ENCODE measurements at regions not wholly inside any gene's neighbourhood (a gene's known extent, or its start where the extent isn't known, plus 50 kb on each side); places are given as distances from the start of the nearest gene placed in this dataset.

DNA sequence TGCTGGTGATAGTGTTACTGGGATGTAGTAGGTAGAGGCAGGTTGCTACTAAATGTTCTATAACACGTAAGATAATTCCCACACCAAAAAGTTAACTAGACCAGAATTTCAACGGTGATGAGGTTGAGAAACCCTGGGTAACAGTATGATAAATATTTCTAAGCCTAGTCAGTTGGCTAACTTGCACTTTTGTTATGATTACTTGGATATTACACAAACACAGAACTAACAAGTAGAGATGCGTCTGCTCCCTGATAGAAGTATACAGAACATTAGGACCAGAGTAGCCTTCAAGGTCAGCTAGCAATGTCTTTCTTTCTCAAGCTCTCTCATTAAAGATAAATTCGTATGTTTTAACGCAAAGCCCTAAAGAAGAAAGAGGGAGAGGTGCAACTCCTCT, 86.2 kb upstream of the FZD8 start:
- Histone ChIP-seq H3K4me3 (ENCODE audit: low read depth in 1 of 5, low read length in 5 of 5) (no peak overlapping the region), H3K9me3 (ENCODE audit: control insufficient read depth in 5 of 5, low read length in 5 of 5) (no peaks in the 10 kb centered on the region), H3K36me3 (ENCODE audit: control insufficient read depth in 5 of 5, insufficient read depth in 5 of 5, low read length in 5 of 5) (no peaks in the 10 kb centered on the region), H3K27me3 (ENCODE audit: control insufficient read depth in 5 of 5, insufficient read depth in 4 of 5, low read length in 5 of 5) (peaks cover 0 to 3% (median 0%) of the 10 kb centered on the region in 5 donors), H3K4me1 (ENCODE audit: control insufficient read depth in 5 of 5, insufficient read depth in 5 of 5, low read length in 5 of 5) (no peaks in the 10 kb centered on the region), H3K27ac (ENCODE audit: low read depth, low read length) (no peak overlapping the region), H3K9ac (ENCODE audit: low read length in 5 of 5) (no peak overlapping the region)

DNA sequence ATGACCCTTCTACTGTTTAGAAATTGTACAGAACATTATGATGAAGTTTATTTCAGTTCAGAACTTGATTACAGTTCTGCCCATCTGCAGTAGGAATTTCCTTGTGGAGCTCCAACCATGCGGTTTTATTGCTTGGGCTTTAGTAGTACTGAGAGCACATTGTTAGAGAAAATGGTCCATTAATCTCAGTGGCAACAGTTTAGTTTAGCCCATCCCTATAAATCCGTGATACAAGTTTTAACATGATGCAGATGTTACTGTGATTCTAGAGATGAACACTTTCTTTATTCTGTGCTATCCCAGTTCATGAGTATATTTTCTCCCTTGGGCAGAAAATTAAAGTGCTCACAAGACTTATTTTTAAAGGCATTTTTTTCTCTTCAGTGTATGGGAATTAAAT, 84.8 kb upstream of the FZD8 start:
- Histone ChIP-seq H3K36me3 (ENCODE audit: control insufficient read depth in 5 of 5, insufficient read depth in 5 of 5, low read length in 5 of 5) (no peaks in the 10 kb centered on the region), H3K4me3 (ENCODE audit: low read depth in 1 of 5, low read length in 5 of 5) (no peak overlapping the region), H3K9me3 (ENCODE audit: control insufficient read depth in 5 of 5, low read length in 5 of 5) (no peaks in the 10 kb centered on the region)

DNA sequence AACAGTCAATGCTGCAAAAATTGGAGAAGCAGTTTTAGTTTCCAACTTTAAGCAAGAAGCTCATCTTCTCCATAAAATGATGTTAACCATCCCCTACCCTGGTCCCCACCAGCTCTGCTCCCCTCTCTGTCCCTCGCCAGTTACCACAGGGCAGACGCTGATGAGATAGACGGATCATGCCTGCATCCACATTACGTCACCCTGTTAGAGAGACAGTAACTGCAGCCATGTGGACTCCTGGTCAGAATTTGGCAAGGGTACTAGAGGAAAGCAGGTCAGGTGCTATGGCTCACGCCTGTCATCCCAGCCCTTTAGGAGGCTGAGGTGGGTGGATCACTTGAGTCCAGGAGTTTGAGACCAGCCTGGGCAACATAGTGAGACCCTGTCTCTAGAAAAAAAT, 81.9 kb upstream of the FZD8 start:
- no peak overlapping the region for H3K9ac ChIP-seq (ENCODE audit: low read length in 5 of 5)
- H3K36me3 ChIP-seq (ENCODE audit: control insufficient read depth in 5 of 5, insufficient read depth in 5 of 5, low read length in 5 of 5), result no peaks in the 10 kb centered on the region
- H3K9me3 ChIP-seq (ENCODE audit: control insufficient read depth in 5 of 5, low read length in 5 of 5), result no peaks in the 10 kb centered on the region
- no peak overlapping the region for H3K4me3 ChIP-seq (ENCODE audit: low read depth in 1 of 5, low read length in 5 of 5)
- peaks cover 0 to 3% (median 0%) of the 10 kb centered on the region in 5 donors for H3K27me3 ChIP-seq (ENCODE audit: control insufficient read depth in 5 of 5, insufficient read depth in 4 of 5, low read length in 5 of 5)
- no peak overlapping the region for H3K27ac ChIP-seq (ENCODE audit: low read depth, low read length)
- H3K4me1 ChIP-seq (ENCODE audit: control insufficient read depth in 5 of 5, insufficient read depth in 5 of 5, low read length in 5 of 5), result peaks cover 0 to 9% (median 0%) of the 10 kb centered on the region in 5 donors

More for the DNA sequence above, 84.8 kb upstream of the FZD8 start:
- Histone ChIP-seq H3K27me3 (ENCODE audit: control insufficient read depth in 5 of 5, insufficient read depth in 4 of 5, low read length in 5 of 5) (peaks cover 0 to 3% (median 0%) of the 10 kb centered on the region in 5 donors), H3K9ac (ENCODE audit: low read length in 5 of 5) (no peak overlapping the region), H3K27ac (ENCODE audit: low read depth, low read length) (no peak overlapping the region), H3K4me1 (ENCODE audit: control insufficient read depth in 5 of 5, insufficient read depth in 5 of 5, low read length in 5 of 5) (peaks cover 0 to 3% (median 0%) of the 10 kb centered on the region in 5 donors)

DNA sequence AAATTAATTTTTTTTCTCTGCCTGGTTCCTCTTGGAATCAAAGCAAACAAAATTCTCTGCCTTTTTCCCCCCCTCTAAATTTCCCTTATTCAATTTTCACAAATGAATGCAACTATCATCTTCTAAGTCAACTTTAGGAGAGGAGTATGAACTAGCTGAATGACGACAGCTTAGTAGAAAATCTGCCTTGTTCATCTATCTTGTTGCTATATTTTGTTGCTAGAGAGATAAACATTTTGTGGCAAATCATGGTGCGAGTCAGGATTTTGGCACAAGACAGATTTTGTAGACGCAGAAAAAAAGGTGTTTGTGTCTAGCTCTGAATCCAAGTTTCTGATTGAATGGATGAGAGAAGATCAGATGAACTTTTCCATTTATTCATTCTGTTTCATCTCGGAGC, 81.0 kb upstream of the FZD8 start:
- H3K9me3 ChIP-seq (ENCODE audit: control insufficient read depth in 5 of 5, low read length in 5 of 5), result no peaks in the 10 kb centered on the region
- no peak overlapping the region for H3K9ac ChIP-seq (ENCODE audit: low read length in 5 of 5)
- peaks cover 0 to 9% (median 0%) of the 10 kb centered on the region in 5 donors for H3K4me1 ChIP-seq (ENCODE audit: control insufficient read depth in 5 of 5, insufficient read depth in 5 of 5, low read length in 5 of 5)
- H3K4me3 ChIP-seq (ENCODE audit: low read depth in 1 of 5, low read length in 5 of 5), result no peak overlapping the region
- no peaks in the 10 kb centered on the region for H3K36me3 ChIP-seq (ENCODE audit: control insufficient read depth in 5 of 5, insufficient read depth in 5 of 5, low read length in 5 of 5)
- peaks cover 0 to 3% (median 0%) of the 10 kb centered on the region in 5 donors for H3K27me3 ChIP-seq (ENCODE audit: control insufficient read depth in 5 of 5, insufficient read depth in 4 of 5, low read length in 5 of 5)
- no peak overlapping the region for H3K27ac ChIP-seq (ENCODE audit: low read depth, low read length)

DNA sequence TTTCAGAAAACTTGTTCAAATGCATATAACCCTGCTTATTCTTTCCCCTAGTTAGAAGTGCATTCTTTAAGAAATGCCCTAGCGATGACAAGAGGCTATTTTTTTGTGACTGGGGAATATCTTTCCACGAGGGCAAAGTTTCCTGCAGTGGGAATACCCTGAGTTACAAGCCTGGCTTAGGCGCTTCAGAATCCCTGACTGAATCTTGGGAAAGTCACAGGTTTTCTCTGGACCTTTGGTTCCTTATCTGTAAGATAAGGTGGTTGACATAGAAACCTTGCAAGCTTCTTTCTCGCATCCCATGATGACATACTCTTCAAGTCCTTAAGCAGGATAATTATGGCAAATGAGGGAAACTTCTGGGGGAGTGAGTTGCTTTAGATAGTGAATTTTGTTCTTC, 80.5 kb upstream of the FZD8 start:
- H3K9me3 ChIP-seq (ENCODE audit: control insufficient read depth in 5 of 5, low read length in 5 of 5), result no peaks in the 10 kb centered on the region
- no peak overlapping the region for H3K4me3 ChIP-seq (ENCODE audit: low read depth in 1 of 5, low read length in 5 of 5)
- H3K36me3 ChIP-seq (ENCODE audit: control insufficient read depth in 5 of 5, insufficient read depth in 5 of 5, low read length in 5 of 5), result no peaks in the 10 kb centered on the region

DNA sequence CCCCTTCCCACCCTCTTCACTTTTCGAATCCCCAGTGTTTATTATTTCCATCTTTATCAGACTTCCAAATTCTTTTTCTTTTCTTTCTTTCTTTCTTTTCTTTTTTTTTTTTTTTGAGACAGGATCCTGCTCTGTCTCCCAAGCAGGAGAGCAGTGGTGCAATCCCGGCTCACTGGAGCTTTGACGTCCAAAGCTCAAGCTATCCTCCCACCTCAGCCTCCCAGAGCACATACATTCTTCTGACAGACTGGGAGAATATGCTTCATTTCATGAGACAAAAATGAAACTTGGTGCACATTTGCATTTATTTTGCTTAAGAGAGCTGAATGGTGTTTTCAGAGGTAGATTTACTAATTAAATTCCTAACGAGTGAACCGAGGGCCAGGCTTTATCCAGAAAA, 80.1 kb upstream of the FZD8 start:
- Histone ChIP-seq H3K9ac (ENCODE audit: low read length in 5 of 5) (no peak overlapping the region), H3K4me1 (ENCODE audit: control insufficient read depth in 5 of 5, insufficient read depth in 5 of 5, low read length in 5 of 5) (peaks cover 0 to 9% (median 0%) of the 10 kb centered on the region in 5 donors), H3K27ac (ENCODE audit: low read depth, low read length) (no peak overlapping the region), H3K9me3 (ENCODE audit: control insufficient read depth in 5 of 5, low read length in 5 of 5) (no peaks in the 10 kb centered on the region), H3K27me3 (ENCODE audit: control insufficient read depth in 5 of 5, insufficient read depth in 4 of 5, low read length in 5 of 5) (peaks cover 0 to 3% (median 0%) of the 10 kb centered on the region in 5 donors), H3K4me3 (ENCODE audit: low read depth in 1 of 5, low read length in 5 of 5) (no peak overlapping the region), H3K36me3 (ENCODE audit: control insufficient read depth in 5 of 5, insufficient read depth in 5 of 5, low read length in 5 of 5) (no peaks in the 10 kb centered on the region)

More for the DNA sequence above, 80.5 kb upstream of the FZD8 start:
- H3K27ac ChIP-seq (ENCODE audit: low read depth, low read length), result no peak overlapping the region
- peaks cover 0 to 3% (median 0%) of the 10 kb centered on the region in 5 donors for H3K27me3 ChIP-seq (ENCODE audit: control insufficient read depth in 5 of 5, insufficient read depth in 4 of 5, low read length in 5 of 5)
- peaks cover 0 to 9% (median 0%) of the 10 kb centered on the region in 5 donors for H3K4me1 ChIP-seq (ENCODE audit: control insufficient read depth in 5 of 5, insufficient read depth in 5 of 5, low read length in 5 of 5)
- no peak overlapping the region for H3K9ac ChIP-seq (ENCODE audit: low read length in 5 of 5)

DNA sequence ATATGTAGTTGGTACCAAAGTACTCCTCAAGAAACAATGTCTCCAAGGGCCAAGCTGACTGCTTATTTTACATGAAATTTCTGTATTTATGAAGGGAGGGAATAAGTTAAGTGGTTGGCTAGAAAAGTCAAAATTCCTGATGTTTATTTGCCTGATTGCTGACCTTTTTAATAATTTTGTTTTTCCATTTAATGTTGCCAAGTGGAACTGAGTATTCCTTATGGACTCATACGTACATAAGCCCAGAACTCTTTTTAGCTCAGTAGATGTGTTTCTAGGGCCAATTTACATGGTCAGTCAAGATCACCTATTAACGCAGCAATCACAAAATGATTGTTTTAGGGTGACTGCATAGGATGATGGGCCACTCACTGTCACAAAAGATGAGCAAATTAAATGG, 78.3 kb upstream of the FZD8 start:
- Histone ChIP-seq H3K27me3 (ENCODE audit: control insufficient read depth in 5 of 5, insufficient read depth in 4 of 5, low read length in 5 of 5) (peaks cover 0 to 3% (median 0%) of the 10 kb centered on the region in 5 donors), H3K4me3 (ENCODE audit: low read depth in 1 of 5, low read length in 5 of 5) (no peak overlapping the region), H3K27ac (ENCODE audit: low read depth, low read length) (no peak overlapping the region), H3K4me1 (ENCODE audit: control insufficient read depth in 5 of 5, insufficient read depth in 5 of 5, low read length in 5 of 5) (peaks cover 0 to 9% (median 0%) of the 10 kb centered on the region in 5 donors), H3K36me3 (ENCODE audit: control insufficient read depth in 5 of 5, insufficient read depth in 5 of 5, low read length in 5 of 5) (no peaks in the 10 kb centered on the region), H3K9me3 (ENCODE audit: control insufficient read depth in 5 of 5, low read length in 5 of 5) (no peaks in the 10 kb centered on the region), H3K9ac (ENCODE audit: low read length in 5 of 5) (no peak overlapping the region)

DNA sequence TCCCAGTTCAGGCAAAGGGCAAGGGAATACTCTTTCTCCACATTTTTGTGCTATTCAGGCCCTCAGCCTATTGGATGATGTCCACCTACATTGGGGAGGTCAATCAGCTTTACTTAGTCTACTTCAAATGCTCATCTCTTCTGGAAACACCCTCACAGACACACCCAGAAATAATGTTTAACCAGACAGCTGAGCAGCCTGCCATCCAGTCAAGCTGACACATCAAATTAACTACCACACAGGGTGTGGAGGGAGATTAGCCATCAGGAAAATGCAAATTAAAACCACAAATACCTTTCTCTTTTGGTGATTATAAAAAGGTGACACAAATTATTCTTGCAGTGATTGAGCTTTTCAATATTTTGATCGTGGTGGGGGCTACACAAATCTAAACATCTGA, 74.7 kb upstream of the FZD8 start:
- Histone ChIP-seq H3K36me3 (ENCODE audit: control insufficient read depth in 5 of 5, insufficient read depth in 5 of 5, low read length in 5 of 5) (no peaks in the 10 kb centered on the region), H3K9ac (ENCODE audit: low read length in 5 of 5) (no peak overlapping the region), H3K4me3 (ENCODE audit: low read depth in 1 of 5, low read length in 5 of 5) (no peak overlapping the region), H3K27ac (ENCODE audit: low read depth, low read length) (no peak overlapping the region), H3K4me1 (ENCODE audit: control insufficient read depth in 5 of 5, insufficient read depth in 5 of 5, low read length in 5 of 5) (peaks cover 0 to 13% (median 11%) of the 10 kb centered on the region in 5 donors), H3K9me3 (ENCODE audit: control insufficient read depth in 5 of 5, low read length in 5 of 5) (peaks cover 0 to 2% (median 0%) of the 10 kb centered on the region in 5 donors), H3K27me3 (ENCODE audit: control insufficient read depth in 5 of 5, insufficient read depth in 4 of 5, low read length in 5 of 5) (peaks cover 0 to 2% (median 0%) of the 10 kb centered on the region in 5 donors)

DNA sequence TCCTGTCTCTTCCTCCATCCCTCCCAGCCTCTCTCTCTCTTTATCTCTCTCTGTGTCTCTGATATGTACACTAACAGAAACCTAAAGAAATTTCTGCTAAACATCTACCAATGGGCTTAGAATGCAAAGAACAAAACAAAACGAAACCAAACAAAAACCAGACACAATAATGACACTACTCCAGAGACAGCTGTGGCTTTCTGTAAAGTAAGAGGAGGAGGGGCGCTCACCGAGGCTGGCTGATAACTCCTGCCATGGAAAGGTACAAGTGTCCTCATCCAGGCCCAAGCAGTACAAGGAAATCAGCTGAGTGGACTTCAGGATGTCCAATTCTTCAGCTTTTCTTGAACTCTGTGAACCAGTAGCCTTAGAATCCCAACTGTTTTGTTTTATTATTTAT, 70.4 kb upstream of the FZD8 start:
- Histone ChIP-seq H3K27ac (ENCODE audit: low read depth, low read length) (no peak overlapping the region), H3K9ac (ENCODE audit: low read length in 5 of 5) (no peak overlapping the region), H3K4me1 (ENCODE audit: control insufficient read depth in 5 of 5, insufficient read depth in 5 of 5, low read length in 5 of 5) (peaks cover 0 to 15% (median 3%) of the 10 kb centered on the region in 5 donors), H3K9me3 (ENCODE audit: control insufficient read depth in 5 of 5, low read length in 5 of 5) (peaks cover 0 to 2% (median 0%) of the 10 kb centered on the region in 5 donors), H3K27me3 (ENCODE audit: control insufficient read depth in 5 of 5, insufficient read depth in 4 of 5, low read length in 5 of 5) (peaks cover 0 to 3% (median 0%) of the 10 kb centered on the region in 5 donors), H3K4me3 (ENCODE audit: low read depth in 1 of 5, low read length in 5 of 5) (no peak overlapping the region), H3K36me3 (ENCODE audit: control insufficient read depth in 5 of 5, insufficient read depth in 5 of 5, low read length in 5 of 5) (no peaks in the 10 kb centered on the region)

DNA sequence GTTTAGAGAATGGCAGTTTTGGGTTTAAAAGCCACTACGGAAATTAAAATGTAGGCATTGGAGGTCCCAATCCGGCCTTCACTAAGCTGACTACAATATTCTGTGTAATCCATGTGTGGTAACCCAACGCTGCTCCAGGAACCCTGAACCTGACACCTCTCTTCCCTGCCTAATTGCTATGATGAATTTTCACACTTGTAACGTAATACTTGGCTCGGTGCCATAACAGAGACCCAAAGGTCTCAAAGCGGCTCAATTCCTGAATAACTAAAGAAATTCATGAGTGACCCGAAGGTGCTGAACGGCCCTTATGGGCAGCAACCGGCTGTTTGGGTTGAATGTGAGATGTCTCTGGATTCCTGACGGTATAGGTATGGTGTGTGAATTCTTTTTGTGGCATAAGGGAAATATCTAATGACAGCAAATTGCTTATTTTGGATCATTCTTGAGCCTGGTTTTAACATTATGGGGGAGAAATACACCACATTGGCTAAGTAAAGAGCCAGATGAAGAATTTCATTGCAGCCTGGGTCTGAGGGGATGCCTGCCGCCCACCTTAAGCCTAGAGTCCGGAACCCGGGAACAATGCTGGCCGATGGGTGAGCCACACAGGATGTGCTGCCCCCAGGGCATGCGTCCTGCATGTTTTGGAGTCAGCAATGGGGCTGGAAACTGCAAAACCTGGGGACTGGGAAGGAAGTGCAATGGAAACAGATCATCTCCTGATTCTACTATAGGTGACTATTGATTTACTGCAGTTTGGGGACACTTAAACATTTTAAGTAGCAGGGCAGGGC, 69.7 kb upstream of the FZD8 start:
- no peak overlapping the region for H3K9ac ChIP-seq (ENCODE audit: low read length in 5 of 5)
- no peaks in the 10 kb centered on the region for H3K36me3 ChIP-seq (ENCODE audit: control insufficient read depth in 5 of 5, insufficient read depth in 5 of 5, low read length in 5 of 5)
- no peak overlapping the region for H3K4me3 ChIP-seq (ENCODE audit: low read depth in 1 of 5, low read length in 5 of 5)
- H3K27ac ChIP-seq (ENCODE audit: low read depth, low read length), result no peak overlapping the region
- H3K9me3 ChIP-seq (ENCODE audit: control insufficient read depth in 5 of 5, low read length in 5 of 5), result peaks cover 0 to 2% (median 0%) of the 10 kb centered on the region in 5 donors
- H3K27me3 ChIP-seq (ENCODE audit: control insufficient read depth in 5 of 5, insufficient read depth in 4 of 5, low read length in 5 of 5), result peaks cover 0 to 3% (median 0%) of the 10 kb centered on the region in 5 donors
- H3K4me1 ChIP-seq (ENCODE audit: control insufficient read depth in 5 of 5, insufficient read depth in 5 of 5, low read length in 5 of 5), result peaks cover 0 to 15% (median 3%) of the 10 kb centered on the region in 5 donors

All from subcutaneous abdominal adipose tissue (tissue), 5 donors.